C4-2B (cell line): ENCODE measurements at regions not wholly inside any gene's neighbourhood (a gene's known extent, or its start where the extent isn't known, plus 50 kb on each side); places are given as distances from the start of the nearest gene placed in this dataset.

ENCODE experiments used
- ZFX ChIP-seq: fragments of 450-650 bp; IDR thresholded peaks from 2 replicates; pipeline ENCODE4 v1.6.1; 2017
- TF ChIP-seq, protein P1 (sequence below): fragments of 450-650 bp; conservative IDR thresholded peaks from 2 replicates; pipeline ENCODE4 v1.5.1; 2017; ENCODE audit warnings: mild to moderate bottlenecking

DNA sequence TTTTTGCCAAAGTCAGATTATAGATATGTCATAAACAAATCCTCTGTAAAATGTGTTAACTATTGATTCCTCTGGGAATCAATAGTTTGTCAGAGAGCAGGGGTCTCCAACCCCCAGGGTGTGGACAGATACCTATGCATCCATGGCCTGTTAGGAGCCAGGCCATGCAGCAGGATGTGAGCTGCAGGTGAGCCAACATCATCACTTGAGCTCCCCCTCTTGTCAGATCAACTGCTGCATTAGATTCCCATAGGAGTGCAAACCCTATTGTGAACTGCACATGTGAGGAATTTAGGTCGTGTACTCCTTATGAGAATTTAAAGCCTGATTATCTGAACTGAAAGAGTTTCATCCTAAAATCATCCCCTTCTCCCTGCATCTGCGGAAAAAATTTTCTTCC, 1365.4 kb downstream of the ARAP2 start:
- TF ChIP-seq, protein P1, sequence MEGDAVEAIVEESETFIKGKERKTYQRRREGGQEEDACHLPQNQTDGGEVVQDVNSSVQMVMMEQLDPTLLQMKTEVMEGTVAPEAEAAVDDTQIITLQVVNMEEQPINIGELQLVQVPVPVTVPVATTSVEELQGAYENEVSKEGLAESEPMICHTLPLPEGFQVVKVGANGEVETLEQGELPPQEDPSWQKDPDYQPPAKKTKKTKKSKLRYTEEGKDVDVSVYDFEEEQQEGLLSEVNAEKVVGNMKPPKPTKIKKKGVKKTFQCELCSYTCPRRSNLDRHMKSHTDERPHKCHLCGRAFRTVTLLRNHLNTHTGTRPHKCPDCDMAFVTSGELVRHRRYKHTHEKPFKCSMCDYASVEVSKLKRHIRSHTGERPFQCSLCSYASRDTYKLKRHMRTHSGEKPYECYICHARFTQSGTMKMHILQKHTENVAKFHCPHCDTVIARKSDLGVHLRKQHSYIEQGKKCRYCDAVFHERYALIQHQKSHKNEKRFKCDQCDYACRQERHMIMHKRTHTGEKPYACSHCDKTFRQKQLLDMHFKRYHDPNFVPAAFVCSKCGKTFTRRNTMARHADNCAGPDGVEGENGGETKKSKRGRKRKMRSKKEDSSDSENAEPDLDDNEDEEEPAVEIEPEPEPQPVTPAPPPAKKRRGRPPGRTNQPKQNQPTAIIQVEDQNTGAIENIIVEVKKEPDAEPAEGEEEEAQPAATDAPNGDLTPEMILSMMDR = no peak
- no peak for TF ChIP-seq ZFX
